ENCODE measurements at regions not wholly inside any gene's neighbourhood (a gene's known extent, or its start where the extent isn't known, plus 50 kb on each side); places are given as distances from the start of the nearest gene placed in this dataset.

DNA sequence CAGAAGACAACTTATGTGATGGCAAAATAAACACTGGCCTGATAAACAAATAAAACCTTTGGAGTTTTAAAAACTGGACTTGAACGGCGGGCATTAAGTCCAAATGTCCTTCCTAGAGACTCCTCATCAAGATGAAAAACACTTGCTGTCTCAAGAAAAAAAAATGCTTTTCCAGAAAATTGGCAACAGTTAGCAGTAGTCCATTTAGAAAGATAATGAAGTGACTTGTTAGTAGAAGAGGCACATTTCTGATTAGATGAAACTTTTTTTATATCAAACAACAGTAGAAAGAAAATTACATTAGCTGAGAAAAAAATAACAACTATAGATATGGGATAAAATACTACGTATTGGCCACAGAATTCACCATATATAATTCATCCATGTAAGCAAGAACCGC is 1750.7 kb upstream of the PCDH20 start:
- Histone ChIP-seq H3K9me3 (no peaks in the 10 kb centered on the region), H3K4me3 (no peak overlapping the region), H3K27me3 (replicated peaks; ENCODE audit: insufficient read depth) (no peaks in the 10 kb centered on the region), H3K4me1 (ENCODE audit: control insufficient read depth in 1 of 2, low read depth in 2 of 2) (no peaks in the 10 kb centered on the region), H3K27ac (no peak overlapping the region), H3K36me3 (no peaks in the 10 kb centered on the region)
- TF ChIP-seq, protein P1, sequence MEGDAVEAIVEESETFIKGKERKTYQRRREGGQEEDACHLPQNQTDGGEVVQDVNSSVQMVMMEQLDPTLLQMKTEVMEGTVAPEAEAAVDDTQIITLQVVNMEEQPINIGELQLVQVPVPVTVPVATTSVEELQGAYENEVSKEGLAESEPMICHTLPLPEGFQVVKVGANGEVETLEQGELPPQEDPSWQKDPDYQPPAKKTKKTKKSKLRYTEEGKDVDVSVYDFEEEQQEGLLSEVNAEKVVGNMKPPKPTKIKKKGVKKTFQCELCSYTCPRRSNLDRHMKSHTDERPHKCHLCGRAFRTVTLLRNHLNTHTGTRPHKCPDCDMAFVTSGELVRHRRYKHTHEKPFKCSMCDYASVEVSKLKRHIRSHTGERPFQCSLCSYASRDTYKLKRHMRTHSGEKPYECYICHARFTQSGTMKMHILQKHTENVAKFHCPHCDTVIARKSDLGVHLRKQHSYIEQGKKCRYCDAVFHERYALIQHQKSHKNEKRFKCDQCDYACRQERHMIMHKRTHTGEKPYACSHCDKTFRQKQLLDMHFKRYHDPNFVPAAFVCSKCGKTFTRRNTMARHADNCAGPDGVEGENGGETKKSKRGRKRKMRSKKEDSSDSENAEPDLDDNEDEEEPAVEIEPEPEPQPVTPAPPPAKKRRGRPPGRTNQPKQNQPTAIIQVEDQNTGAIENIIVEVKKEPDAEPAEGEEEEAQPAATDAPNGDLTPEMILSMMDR (IDR thresholded peaks at IDR 0.05): no peak
- no peak for ATAC-seq (ENCODE audit: insufficient number of reproducible peaks, low FRiP score, low read depth)
- no peak for DNase-seq (ENCODE audit: low spot score)

DNA sequence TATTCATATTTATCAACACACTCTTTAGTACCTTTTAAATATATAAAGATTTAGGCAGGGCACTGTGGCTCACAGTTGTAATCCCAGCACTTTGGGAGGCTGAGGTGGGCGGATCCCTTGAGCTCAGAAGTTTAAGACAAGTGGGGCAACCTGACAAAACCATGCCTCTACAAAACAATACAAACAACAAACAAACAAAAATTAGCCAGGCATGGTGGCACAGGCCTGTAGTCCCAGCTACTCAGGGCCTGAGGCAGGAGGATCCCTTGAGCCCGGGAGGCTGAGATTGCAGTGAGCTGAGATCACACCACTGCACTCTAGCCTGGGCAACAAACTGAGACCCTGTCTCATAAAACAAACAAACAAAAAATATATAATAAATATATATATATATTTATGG is 1748.3 kb upstream of the PCDH20 start:
- Histone ChIP-seq H3K27me3 (replicated peaks; ENCODE audit: insufficient read depth) (no peaks in the 10 kb centered on the region), H3K27ac (no peak overlapping the region), H3K4me3 (no peak overlapping the region), H3K36me3 (no peaks in the 10 kb centered on the region), H3K9me3 (no peaks in the 10 kb centered on the region), H3K4me1 (ENCODE audit: control insufficient read depth in 1 of 2, low read depth in 2 of 2) (no peaks in the 10 kb centered on the region)
- DNase-seq (ENCODE audit: low spot score) (no peak), ATAC-seq (ENCODE audit: insufficient number of reproducible peaks, low FRiP score, low read depth) (no peak)
- TF ChIP-seq, protein P1 (IDR thresholded peaks at IDR 0.05): no peak

DNA sequence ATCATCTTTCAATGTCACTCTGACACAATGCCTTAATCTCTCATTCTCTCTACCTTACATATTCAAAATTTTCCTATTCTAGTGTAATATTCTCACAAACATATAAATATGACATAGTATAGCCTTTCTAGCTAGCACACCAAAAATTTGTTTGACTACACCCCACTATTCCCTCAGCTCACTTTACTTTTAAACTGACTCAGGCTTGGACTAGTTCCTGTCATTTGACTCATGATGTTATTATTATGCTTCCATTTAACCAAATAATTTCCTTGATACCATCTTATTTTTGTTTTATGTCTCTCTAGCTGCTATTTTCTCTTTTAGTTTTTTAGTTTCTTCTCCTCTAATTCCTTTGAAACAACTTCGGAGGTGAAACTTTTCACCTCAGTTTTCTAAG is 1745.6 kb upstream of the PCDH20 start:
- Histone ChIP-seq H3K27me3 (replicated peaks; ENCODE audit: insufficient read depth) (no peaks in the 10 kb centered on the region), H3K4me1 (ENCODE audit: control insufficient read depth in 1 of 2, low read depth in 2 of 2) (no peaks in the 10 kb centered on the region), H3K4me3 (no peak overlapping the region), H3K9me3 (no peaks in the 10 kb centered on the region), H3K36me3 (no peaks in the 10 kb centered on the region), H3K27ac (no peak overlapping the region)
- ATAC-seq (ENCODE audit: insufficient number of reproducible peaks, low FRiP score, low read depth) (no peak), DNase-seq (ENCODE audit: low spot score) (no peak)
- TF ChIP-seq, protein P1 (IDR thresholded peaks at IDR 0.05): no peak

DNA sequence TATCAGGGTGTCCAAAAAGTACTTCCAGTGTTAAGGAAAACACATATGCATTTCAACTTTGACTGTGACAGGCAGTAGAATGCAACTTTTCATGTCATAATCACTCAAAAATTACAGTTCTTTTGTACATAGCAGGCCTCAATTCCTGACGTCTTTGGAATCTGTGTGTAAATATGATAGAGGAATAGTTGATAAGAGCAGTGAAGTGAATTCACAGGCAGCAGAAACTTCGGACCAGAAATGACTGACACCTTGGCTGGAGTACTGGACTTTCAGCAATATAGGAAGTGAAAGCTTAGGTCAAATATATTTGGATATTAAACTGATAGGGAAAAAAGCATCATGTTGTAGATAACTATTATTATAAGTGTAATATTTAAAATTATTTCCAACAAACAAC is 1741.2 kb upstream of the PCDH20 start:
- no peak for DNase-seq (ENCODE audit: low spot score)
- ATAC-seq (ENCODE audit: insufficient number of reproducible peaks, low FRiP score, low read depth): no peak
- Histone ChIP-seq H3K36me3 (no peaks in the 10 kb centered on the region), H3K27ac (no peak overlapping the region), H3K27me3 (replicated peaks; ENCODE audit: insufficient read depth) (no peaks in the 10 kb centered on the region), H3K4me3 (no peak overlapping the region), H3K9me3 (no peaks in the 10 kb centered on the region), H3K4me1 (ENCODE audit: control insufficient read depth in 1 of 2, low read depth in 2 of 2) (no peaks in the 10 kb centered on the region)
- TF ChIP-seq, protein P1 (IDR thresholded peaks at IDR 0.05): no peak

DNA sequence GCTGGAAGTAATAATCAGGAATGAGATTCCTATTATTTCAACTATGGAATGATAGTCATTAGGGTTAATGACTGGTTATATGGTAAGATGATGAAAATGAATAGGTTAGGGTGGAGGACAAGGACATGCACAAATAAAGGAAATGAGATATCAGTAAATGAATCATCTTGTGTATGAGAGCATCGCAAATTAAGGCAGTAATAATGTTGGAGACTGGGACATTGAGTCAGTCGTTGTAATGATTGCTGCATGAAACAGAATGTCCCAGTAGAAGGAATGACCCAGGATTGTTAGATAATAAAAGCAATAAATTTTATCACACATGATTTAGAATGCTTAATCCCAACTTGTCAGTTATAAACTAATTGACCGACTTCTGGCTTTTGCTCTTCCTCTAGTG is 1733.7 kb upstream of the PCDH20 start:
- ATAC-seq (ENCODE audit: insufficient number of reproducible peaks, low FRiP score, low read depth): no peak
- no peaks in the 10 kb centered on the region for H3K4me1 ChIP-seq (ENCODE audit: control insufficient read depth in 1 of 2, low read depth in 2 of 2)
- no peak for DNase-seq (ENCODE audit: low spot score)
- no peaks in the 10 kb centered on the region for H3K36me3 ChIP-seq
- no peak overlapping the region for H3K27ac ChIP-seq
- H3K9me3 ChIP-seq: no peaks in the 10 kb centered on the region
- TF ChIP-seq, protein P1 (IDR thresholded peaks at IDR 0.05): no peak
- no peaks in the 10 kb centered on the region for H3K27me3 ChIP-seq (replicated peaks; ENCODE audit: insufficient read depth)
- H3K4me3 ChIP-seq: no peak overlapping the region
